Right lobe of liver (tissue), 6 donors: ENCODE measurements at regions not wholly inside any gene's neighbourhood (a gene's known extent, or its start where the extent isn't known, plus 50 kb on each side); places are given as distances from the start of the nearest gene placed in this dataset.

Experiments used
- ATAC-seq, 4 donors: fragments of 200-7000 bp; cut with Tn5 transposase; one replicate each; pipeline ENCODE4 v1.9.1; 2020; ENCODE audit warnings: mild to moderate bottlenecking in 4 of 4, moderate library complexity in 4 of 4
- DNase-seq, 3 donors: peaks; one replicate each; pipeline ENCODE4 v3.0.0-alpha.2; 2020
- H3K27ac ChIP-seq, 3 donors: fragments of 200-600 bp; one replicate each; pipeline ENCODE4 v1.8.0; 2022
- H3K27me3 ChIP-seq, 2 donors: fragments of 200-600 bp; one replicate each; pipeline ENCODE4 v1.8.0; 2022
- H3K36me3 ChIP-seq, 4 donors: fragments of 200-600 bp; sonication (generic) in 1 of 4; one replicate each; pipeline versions ENCODE4 v1.5.1 to v1.8.0; 2017 to 2022; ENCODE audit warnings: control low read depth in 1 of 4
- H3K4me1 ChIP-seq, 4 donors: fragments of 200-600 bp; sonication (generic) in 1 of 4; one replicate each; pipeline versions ENCODE4 v1.5.1 to v1.8.0; 2017 to 2022; ENCODE audit warnings: control low read depth in 1 of 4
- H3K4me3 ChIP-seq, 3 donors: fragments of 200-600 bp; one replicate each; pipeline ENCODE4 v1.8.0; 2022
- H3K9me3 ChIP-seq, 4 donors: fragments of 200-600 bp; sonication (generic) in 1 of 4; one replicate each; pipeline versions ENCODE4 v1.5.1 to v1.8.0; 2017 to 2022; ENCODE audit warnings: control low read depth in 1 of 4
- CTCF ChIP-seq, 4 donors: fragments of 200-600 bp in 3 of 4; fragments of 450-650 bp in 1 of 4; IDR thresholded peaks; one replicate each; pipeline versions ENCODE4 v1.5.1 to v1.8.0; 2016 to 2022; ENCODE audit warnings: antibody characterized with exemption in 4 of 4, mild to moderate bottlenecking in 2 of 4
- POLR2A ChIP-seq: fragments of 450-650 bp; IDR thresholded peaks from one replicate; pipeline ENCODE4 v1.6.1; 2017; ENCODE audit warnings: antibody characterized with exemption, mild to moderate bottlenecking
- WGBS: methylation state at CpG from one replicate; pipeline ENCODE4 v1.1.6; 2018; ENCODE audit warnings: low coverage, low lambda C conversion rate; ENCODE audit not compliant: insufficient coverage; ENCODE audit errors: missing lambda C conversion rate; 5-methylcytosine and 5-hydroxymethylcytosine counted together
- intact Hi-C, 2 donors: fragments of 100-400 bp; cut with DNase I; formaldehyde crosslinking; loops; one replicate each; pipeline versions ENCODE4 v1.11.2 to v1.14.1; 2022
- donor health status: DM: no; HTN: yes; CAD: no.
- donor health status: DM: no; HTN: no; CAD: no.
- donor health status: DM: no; HTN: no; CAD: no.
- donor health status: DM: no; HTN: yes; CAD: no.
- donor health status: DM: no; HTN: yes; CAD: no.

DNA sequence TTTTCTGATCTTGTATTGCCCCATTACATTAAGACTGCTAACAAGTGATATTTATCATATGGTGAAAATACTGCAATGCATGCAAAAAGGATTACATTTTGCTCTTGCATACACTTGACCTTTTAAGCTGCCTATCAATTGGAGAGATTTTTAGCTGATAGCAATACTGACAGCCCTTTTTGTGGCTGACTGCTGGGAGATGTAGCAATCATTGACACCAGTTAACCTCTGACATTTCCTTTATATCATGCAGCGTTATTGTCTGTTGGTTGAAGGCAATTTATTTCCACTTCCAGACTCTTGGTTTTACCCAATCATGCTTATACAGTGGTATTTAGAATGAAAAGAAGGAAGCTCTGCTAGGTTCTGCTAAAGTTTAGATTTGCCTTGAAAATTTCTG lies 364.0 kb downstream of the LMO7 start:
- Histone ChIP-seq H3K36me3 (no peaks in the 10 kb centered on the region), H3K9me3 (no peaks in the 10 kb centered on the region), H3K4me3 (no peak overlapping the region), H3K27me3 (no peaks in the 10 kb centered on the region), H3K4me1 (no peaks in the 10 kb centered on the region), H3K27ac (no peak overlapping the region)
- intact Hi-C loops, result no loop called here
- no peak for DNase-seq
- TF ChIP-seq POLR2A, result no peak
- TF ChIP-seq CTCF (IDR thresholded peaks at IDR 0.05), result no peak
- ATAC-seq, result peak; percentile 13 to 74 (median 28)
- WGBS, result 11% methylated on average over 1 of the region's 1 CpG

DNA sequence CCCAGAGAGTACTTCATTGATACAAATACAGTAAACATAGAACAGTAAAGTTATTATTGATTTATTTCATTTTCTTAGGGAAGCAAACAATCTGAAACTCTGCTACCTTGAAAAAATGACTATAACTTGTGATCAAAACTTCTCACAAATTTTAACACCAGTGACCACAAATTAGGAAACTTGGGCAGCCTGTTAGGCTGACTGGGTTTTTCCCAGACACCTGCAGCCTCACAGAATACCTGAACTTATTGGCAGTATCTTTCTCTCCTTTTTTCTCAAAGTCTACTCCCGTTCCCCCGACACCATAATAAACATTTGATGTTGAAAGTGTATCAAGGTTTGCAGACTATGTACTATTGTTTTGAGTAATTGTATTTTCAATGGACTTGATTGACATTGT lies 360.5 kb downstream of the LMO7 start:
- no peak for TF ChIP-seq CTCF (IDR thresholded peaks at IDR 0.05)
- TF ChIP-seq POLR2A, result no peak
- Histone ChIP-seq H3K9me3 (no peaks in the 10 kb centered on the region), H3K4me3 (no peak overlapping the region), H3K27me3 (no peaks in the 10 kb centered on the region), H3K4me1 (no peaks in the 10 kb centered on the region), H3K27ac (no peak overlapping the region), H3K36me3 (no peaks in the 10 kb centered on the region)
- intact Hi-C loops, result no loop called here
- DNase-seq, result no peak
- WGBS, result 50% methylated on average over 2 of the region's 2 CpGs
- no peak for ATAC-seq

- DNase-seq, result no peak
Observed at GRCh38 chr13:75995966-75996365, 359.8 kb downstream of the LMO7 start.

DNA sequence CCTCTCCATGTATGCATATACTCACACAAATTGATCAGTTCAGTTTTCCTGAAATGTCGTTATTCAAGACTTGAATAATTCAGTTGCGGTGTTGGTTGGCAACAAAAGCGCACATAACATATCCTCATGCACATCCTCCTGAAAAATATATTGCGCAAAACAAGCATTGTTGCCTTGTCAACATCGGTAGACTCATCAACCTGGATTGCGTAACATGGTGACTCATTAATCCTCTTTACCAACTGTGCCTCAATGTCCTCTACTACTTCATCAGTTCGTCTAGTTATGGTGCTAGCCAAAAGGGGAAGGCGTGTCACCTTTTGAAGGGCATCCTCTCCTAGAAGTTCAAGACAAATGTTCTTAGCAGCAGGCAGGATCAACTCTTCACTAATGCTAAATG lies 357.7 kb downstream of the LMO7 start:
- H3K4me3 ChIP-seq, result no peak overlapping the region
- no peaks in the 10 kb centered on the region for H3K9me3 ChIP-seq
- DNase-seq, result no peak
- no peaks in the 10 kb centered on the region for H3K4me1 ChIP-seq
- H3K27me3 ChIP-seq, result no peaks in the 10 kb centered on the region
- 64% methylated on average over 8 of the region's 8 CpGs for WGBS
- H3K36me3 ChIP-seq, result no peaks in the 10 kb centered on the region
- ATAC-seq, result no peak
- intact Hi-C loops, result no loop called here
- H3K27ac ChIP-seq, result no peak overlapping the region
- TF ChIP-seq CTCF (IDR thresholded peaks at IDR 0.05), result no peak
- no peak for TF ChIP-seq POLR2A

More at GRCh38 chr13:75995966-75996365, 359.8 kb downstream of the LMO7 start:
- H3K27me3 ChIP-seq, result no peaks in the 10 kb centered on the region
- H3K4me3 ChIP-seq, result no peak overlapping the region
- TF ChIP-seq POLR2A (no peak), CTCF (IDR thresholded peaks at IDR 0.05) (no peak)
- no peaks in the 10 kb centered on the region for H3K9me3 ChIP-seq
- ATAC-seq, result no peak
- H3K27ac ChIP-seq, result no peak overlapping the region
- H3K36me3 ChIP-seq, result no peaks in the 10 kb centered on the region
- 85% methylated on average over 2 of the region's 2 CpGs for WGBS
- H3K4me1 ChIP-seq, result no peaks in the 10 kb centered on the region
- intact Hi-C loops, result no loop called here

DNA sequence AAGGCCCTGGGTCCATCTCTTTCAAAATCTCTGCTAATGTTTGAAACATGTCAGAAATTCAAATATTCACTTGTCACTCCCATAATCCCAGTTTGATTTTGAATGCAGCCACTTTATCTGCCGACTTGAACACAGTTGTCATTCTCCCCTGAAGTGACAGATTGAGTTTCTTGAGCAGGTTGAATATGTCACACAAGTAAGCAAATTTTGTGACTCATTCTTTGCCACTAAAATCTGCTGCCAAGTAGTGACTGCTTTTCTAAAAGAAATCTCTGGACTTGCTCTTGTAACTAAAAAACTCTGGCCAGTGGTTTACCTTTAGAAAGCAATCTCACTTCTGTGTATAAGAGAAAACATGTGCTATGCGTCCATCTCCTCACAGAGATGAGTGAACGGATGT lies 357.1 kb downstream of the LMO7 start:
- no peak for DNase-seq
- Histone ChIP-seq H3K36me3 (no peaks in the 10 kb centered on the region), H3K4me1 (no peaks in the 10 kb centered on the region), H3K9me3 (no peaks in the 10 kb centered on the region), H3K4me3 (no peak overlapping the region), H3K27me3 (no peaks in the 10 kb centered on the region), H3K27ac (no peak overlapping the region)
- intact Hi-C loops, result no loop called here
- ATAC-seq, result no peak
- no peak for TF ChIP-seq CTCF (IDR thresholded peaks at IDR 0.05)
- no peak for TF ChIP-seq POLR2A
- 47% methylated on average over 3 of the region's 3 CpGs for WGBS
